ENCODE measurements at regions not wholly inside any gene's neighbourhood (a gene's known extent, or its start where the extent isn't known, plus 50 kb on each side); places are given as distances from the start of the nearest gene placed in this dataset.

GRCh38 chr13:79267560-79267959 lies 138.5 kb downstream of the RBM26 start:
- no peak for DNase-seq

GRCh38 chr13:79258489-79258888 lies 147.6 kb downstream of the RBM26 start:
- DNase-seq, result peak; percentile 13

GRCh38 chr13:79246578-79246949 lies 159.5 kb downstream of the RBM26 start:
- DNase-seq, result peak; percentile 4

- no peak for DNase-seq
Measured at GRCh38 chr13:79245937-79246577, 160.0 kb downstream of the RBM26 start.

GRCh38 chr13:79241697-79242096 lies 164.4 kb downstream of the RBM26 start:
- DNase-seq, result no peak

- DNase-seq, result no peak
Measured at GRCh38 chr13:79237981-79238380, 168.1 kb downstream of the RBM26 start.

GRCh38 chr13:79231887-79232286 lies 174.2 kb downstream of the RBM26 start:
- no peak for DNase-seq

GRCh38 chr13:79229761-79230160 lies 176.3 kb downstream of the RBM26 start:
- no peak for DNase-seq

GRCh38 chr13:79228972-79229371 lies 177.1 kb downstream of the RBM26 start:
- DNase-seq, result no peak

- DNase-seq, result no peak
Measured at GRCh38 chr13:79227418-79227817, 178.6 kb downstream of the RBM26 start.

GRCh38 chr13:79226938-79227337 lies 179.1 kb downstream of the RBM26 start:
- DNase-seq, result no peak

- no peak for DNase-seq
Measured at GRCh38 chr13:79226250-79226649, 179.8 kb downstream of the RBM26 start.

- no peak for DNase-seq
Measured at GRCh38 chr13:79225487-79226232, 180.4 kb downstream of the RBM26 start.

GRCh38 chr13:79222427-79223205 lies 183.4 kb downstream of the RBM26 start:
- no peak for DNase-seq

GRCh38 chr13:79212064-79212619 lies 193.9 kb downstream of the RBM26 start:
- DNase-seq, result no peak

GRCh38 chr13:79211377-79211776 lies 194.7 kb downstream of the RBM26 start:
- DNase-seq, result peak; percentile 7

GRCh38 chr13:79197933-79198332 lies 208.1 kb downstream of the RBM26 start:
- no peak for DNase-seq

GRCh38 chr13:79196843-79197242 lies 209.2 kb downstream of the RBM26 start:
- no peak for DNase-seq

GRCh38 chr13:79196366-79196765 lies 209.7 kb downstream of the RBM26 start:
- no peak for DNase-seq

- DNase-seq, result no peak
Measured at GRCh38 chr13:79194727-79195126, 211.3 kb downstream of the RBM26 start.

- no peak for DNase-seq
Measured at GRCh38 chr13:79194272-79194671, 211.8 kb downstream of the RBM26 start.

- no peak for DNase-seq
Measured at GRCh38 chr13:79191501-79191900, 214.6 kb downstream of the RBM26 start.

GRCh38 chr13:79190932-79191331 lies 215.1 kb downstream of the RBM26 start:
- no peak for DNase-seq

Measured in hematopoietic multipotent progenitor cell treated with erythropoietin and hydrocortisone succinate and interleukin-3 and kit ligand, for 4 days (in vitro differentiated cells).